Stimulated activated naive B cell treated with anti-CD40 and anti-IgM and Interleukin-4, amounts not matched to agents 10 μg/mL and 1 μg/mL and 100 μg/mL, for 72 hours (primary cell): ENCODE measurements at regions not wholly inside any gene's neighbourhood (a gene's known extent, or its start where the extent isn't known, plus 50 kb on each side); places are given as distances from the start of the nearest gene placed in this dataset.

Experiments
- ATAC-seq, 2 donors: fragments of 150-1000 bp; cut with Tn5 transposase; replicated peaks; 2 replicates each; pipeline ENCODE4 v1.10.0; 2021; ENCODE audit warnings: moderate library complexity in 1 of 2
- DNase-seq: peaks from one replicate; pipeline ENCODE4 v3.0.0; 2021
- H3K27ac Mint-ChIP-seq: one replicate; pipeline ENCODE4 v1.8.0; 2022; ENCODE audit warnings: mild to moderate bottlenecking, mixed read lengths
- H3K27me3 Mint-ChIP-seq, 2 donors: one replicate each; pipeline ENCODE4 v1.8.0; 2022; ENCODE audit warnings: mixed read lengths in 2 of 2
- H3K36me3 Mint-ChIP-seq, 2 donors: one replicate each; pipeline ENCODE4 v1.8.0; 2022; ENCODE audit warnings: mixed read lengths in 2 of 2, mild to moderate bottlenecking in 1 of 2
- H3K4me1 Mint-ChIP-seq, 2 donors: one replicate each; pipeline ENCODE4 v1.8.0; 2022; ENCODE audit warnings: mixed read lengths in 2 of 2, mild to moderate bottlenecking in 1 of 2
- H3K4me3 Mint-ChIP-seq, 2 donors: one replicate each; pipeline ENCODE4 v1.8.0; 2022; ENCODE audit warnings: mild to moderate bottlenecking in 2 of 2, mixed read lengths in 2 of 2, moderate library complexity in 1 of 2
- H3K9me3 Mint-ChIP-seq, 2 donors: one replicate each; pipeline ENCODE4 v1.8.0; 2022; ENCODE audit warnings: mixed read lengths in 2 of 2, mild to moderate bottlenecking in 1 of 2

GRCh38 chr7:46819819-46820218, 762.1 kb downstream of the TNS3 start:
- DNase-seq = no peak
- Mint-ChIP-seq H3K4me3 (no peak overlapping the region), H3K27me3 (no peaks in the 10 kb centered on the region), H3K36me3 (no peaks in the 10 kb centered on the region), H3K9me3 (peaks cover 10 to 13% of the 10 kb centered on the region in 2 donors), H3K27ac (no peak overlapping the region), H3K4me1 (no peaks in the 10 kb centered on the region)
- ATAC-seq = no peak

DNA sequence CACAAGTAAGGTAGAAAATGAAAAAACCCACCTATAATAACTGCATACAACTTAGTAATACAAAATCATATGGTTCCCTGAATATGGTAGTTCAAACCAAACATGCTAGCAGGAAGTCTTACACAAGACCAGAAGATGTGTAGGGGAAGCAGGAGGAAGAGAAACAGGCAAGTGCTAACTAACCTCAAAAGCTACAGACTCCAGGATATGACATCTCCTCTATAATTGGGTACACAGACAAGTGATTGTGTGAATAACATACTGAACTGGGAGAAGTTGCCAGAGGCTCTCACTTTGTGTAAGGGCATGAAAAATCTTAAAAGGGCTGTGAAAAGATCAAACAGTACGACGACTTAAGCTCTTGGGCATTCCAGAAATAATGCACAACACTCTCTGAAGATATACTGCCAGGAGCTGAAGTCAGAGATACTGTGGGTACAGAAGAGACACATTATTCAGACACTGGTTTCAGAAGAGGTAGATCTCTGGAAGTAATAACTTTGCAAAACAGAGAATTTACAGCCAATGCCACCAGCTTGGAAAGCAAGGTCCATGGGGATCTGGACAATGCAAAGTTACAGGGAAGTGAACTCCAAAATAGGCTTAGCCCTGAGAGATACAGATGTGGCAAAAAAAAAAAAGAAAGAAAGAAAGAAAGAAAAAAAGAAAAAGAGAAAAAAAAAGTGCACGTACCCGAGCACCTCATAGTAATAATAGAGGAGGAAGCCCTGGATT, 767.2 kb downstream of the TNS3 start:
- H3K27me3 Mint-ChIP-seq = peaks cover 0 to 7% of the 10 kb centered on the region in 2 donors

GRCh38 chr7:46812101-46812675, 769.7 kb downstream of the TNS3 start:
- no peak for ATAC-seq
- peaks cover 3 to 6% of the 10 kb centered on the region in 2 donors for H3K9me3 Mint-ChIP-seq
- DNase-seq = no peak
- H3K27ac Mint-ChIP-seq = no peak overlapping the region
- H3K36me3 Mint-ChIP-seq = no peaks in the 10 kb centered on the region
- no peak overlapping the region for H3K4me3 Mint-ChIP-seq
- peaks cover 0 to 7% of the 10 kb centered on the region in 2 donors for H3K27me3 Mint-ChIP-seq
- no peaks in the 10 kb centered on the region for H3K4me1 Mint-ChIP-seq

More for the DNA sequence above, 767.2 kb downstream of the TNS3 start:
- H3K36me3 Mint-ChIP-seq = no peaks in the 10 kb centered on the region
- peaks cover 6 to 9% of the 10 kb centered on the region in 2 donors for H3K9me3 Mint-ChIP-seq
- DNase-seq = no peak
- H3K27ac Mint-ChIP-seq = no peak overlapping the region
- ATAC-seq = no peak
- no peak overlapping the region for H3K4me3 Mint-ChIP-seq
- no peaks in the 10 kb centered on the region for H3K4me1 Mint-ChIP-seq

DNA sequence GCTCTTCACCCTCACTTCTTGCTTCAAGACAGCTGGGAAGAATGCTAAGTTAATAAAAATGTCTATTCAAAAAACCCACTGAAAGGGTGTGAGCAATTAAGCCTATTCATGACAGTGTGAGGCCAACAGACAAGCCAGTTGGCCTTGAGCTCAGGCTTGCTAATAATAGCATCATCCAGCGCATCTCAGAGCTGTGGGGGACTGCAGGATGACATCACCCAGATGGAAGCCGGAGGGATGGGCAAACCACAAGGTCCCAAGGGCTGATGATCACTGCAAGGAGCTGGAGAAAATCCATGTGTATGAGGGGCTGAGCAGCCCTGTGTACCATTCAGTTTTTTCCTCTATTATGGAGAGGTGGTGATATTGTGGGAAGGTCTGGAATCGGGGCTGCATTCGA, 770.4 kb downstream of the TNS3 start:
- Mint-ChIP-seq H3K9me3 (peaks cover 3 to 4% of the 10 kb centered on the region in 2 donors), H3K27ac (no peak overlapping the region), H3K4me1 (no peaks in the 10 kb centered on the region), H3K4me3 (no peak overlapping the region), H3K36me3 (no peaks in the 10 kb centered on the region), H3K27me3 (peaks cover 0 to 7% of the 10 kb centered on the region in 2 donors)
- no peak for ATAC-seq
- no peak for DNase-seq

GRCh38 chr7:46810986-46811385, 770.9 kb downstream of the TNS3 start:
- no peaks in the 10 kb centered on the region for H3K36me3 Mint-ChIP-seq
- ATAC-seq (no peak), DNase-seq (no peak)
- H3K9me3 Mint-ChIP-seq = peaks cover 1 to 3% of the 10 kb centered on the region in 2 donors
- H3K27ac Mint-ChIP-seq = no peak overlapping the region
- H3K27me3 Mint-ChIP-seq = peaks cover 0 to 7% of the 10 kb centered on the region in 2 donors
- H3K4me1 Mint-ChIP-seq = no peaks in the 10 kb centered on the region
- H3K4me3 Mint-ChIP-seq = no peak overlapping the region

- Mint-ChIP-seq H3K27me3 (peaks cover 0 to 7% of the 10 kb centered on the region in 2 donors), H3K9me3 (peaks cover under 1 to 2% of the 10 kb centered on the region in 2 donors), H3K36me3 (no peaks in the 10 kb centered on the region), H3K4me1 (no peaks in the 10 kb centered on the region), H3K27ac (no peak overlapping the region), H3K4me3 (no peak overlapping the region)
- ATAC-seq (no peak), DNase-seq (no peak)
Observed at GRCh38 chr7:46809886-46810285, 772.0 kb downstream of the TNS3 start.

- Mint-ChIP-seq H3K36me3 (no peaks in the 10 kb centered on the region), H3K9me3 (no peaks in the 10 kb centered on the region), H3K27me3 (peaks cover 0 to 7% of the 10 kb centered on the region in 2 donors), H3K4me1 (no peaks in the 10 kb centered on the region), H3K27ac (no peak overlapping the region), H3K4me3 (no peak overlapping the region)
- no peak for ATAC-seq
- no peak for DNase-seq
Observed at GRCh38 chr7:46806856-46807255, 775.1 kb downstream of the TNS3 start.

- Mint-ChIP-seq H3K4me3 (no peak overlapping the region), H3K4me1 (no peaks in the 10 kb centered on the region), H3K36me3 (no peaks in the 10 kb centered on the region), H3K27me3 (no peaks in the 10 kb centered on the region), H3K27ac (no peak overlapping the region), H3K9me3 (peaks cover 0 to 4% of the 10 kb centered on the region in 2 donors)
- no peak for ATAC-seq
- DNase-seq = no peak
Observed at GRCh38 chr7:46802479-46802878, 779.4 kb downstream of the TNS3 start.

DNA sequence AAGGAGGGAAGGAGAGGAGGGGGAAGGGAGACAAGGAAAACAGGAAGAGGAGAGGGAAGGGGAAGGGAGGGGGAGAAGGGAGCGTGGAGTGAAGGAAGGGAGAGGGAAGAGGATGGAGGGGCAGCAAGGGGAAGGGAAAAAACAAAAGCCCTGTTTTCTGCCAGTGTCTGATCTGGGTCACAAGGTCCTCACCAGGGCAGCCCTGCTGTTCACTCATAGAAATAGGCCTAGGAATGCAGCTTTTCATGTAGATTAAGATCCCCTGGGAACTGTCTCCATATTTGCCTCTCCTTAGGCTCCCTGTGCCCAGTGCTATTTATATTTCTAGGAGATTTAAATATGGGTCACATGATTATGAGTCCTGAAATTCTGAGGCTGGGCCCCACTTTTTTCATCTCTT, 790.7 kb downstream of the TNS3 start:
- no peaks in the 10 kb centered on the region for H3K36me3 Mint-ChIP-seq
- no peak for DNase-seq
- no peak overlapping the region for H3K27ac Mint-ChIP-seq
- H3K4me1 Mint-ChIP-seq = no peaks in the 10 kb centered on the region
- peaks cover 5% of the 10 kb centered on the region in 2 donors for H3K9me3 Mint-ChIP-seq
- no peaks in the 10 kb centered on the region for H3K27me3 Mint-ChIP-seq
- H3K4me3 Mint-ChIP-seq = no peak overlapping the region
- ATAC-seq = no peak

DNA sequence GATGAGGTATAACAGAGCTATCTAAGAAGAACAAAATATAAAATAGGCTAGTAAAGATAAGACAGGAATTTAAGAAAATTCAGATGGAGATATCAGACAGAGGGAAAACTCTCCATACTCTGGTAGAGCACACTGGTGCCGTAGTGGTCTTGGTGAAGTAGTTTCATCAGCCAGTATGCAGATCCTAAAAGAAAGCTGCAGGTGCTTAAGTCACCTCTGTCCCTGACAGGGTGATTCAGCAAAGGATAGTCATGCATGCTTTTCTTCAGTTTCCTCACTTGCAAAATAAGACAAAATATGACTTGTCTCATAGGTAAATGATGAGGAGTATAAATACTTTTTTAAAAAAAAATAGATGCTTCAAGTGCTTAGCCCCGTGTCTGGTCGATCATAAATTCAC, 794.9 kb downstream of the TNS3 start:
- no peaks in the 10 kb centered on the region for H3K27me3 Mint-ChIP-seq
- no peak for ATAC-seq
- no peaks in the 10 kb centered on the region for H3K36me3 Mint-ChIP-seq
- H3K4me3 Mint-ChIP-seq = no peak overlapping the region
- DNase-seq = no peak
- H3K4me1 Mint-ChIP-seq = no peaks in the 10 kb centered on the region
- peaks cover 0 to 7% of the 10 kb centered on the region in 2 donors for H3K9me3 Mint-ChIP-seq
- no peak overlapping the region for H3K27ac Mint-ChIP-seq

DNA sequence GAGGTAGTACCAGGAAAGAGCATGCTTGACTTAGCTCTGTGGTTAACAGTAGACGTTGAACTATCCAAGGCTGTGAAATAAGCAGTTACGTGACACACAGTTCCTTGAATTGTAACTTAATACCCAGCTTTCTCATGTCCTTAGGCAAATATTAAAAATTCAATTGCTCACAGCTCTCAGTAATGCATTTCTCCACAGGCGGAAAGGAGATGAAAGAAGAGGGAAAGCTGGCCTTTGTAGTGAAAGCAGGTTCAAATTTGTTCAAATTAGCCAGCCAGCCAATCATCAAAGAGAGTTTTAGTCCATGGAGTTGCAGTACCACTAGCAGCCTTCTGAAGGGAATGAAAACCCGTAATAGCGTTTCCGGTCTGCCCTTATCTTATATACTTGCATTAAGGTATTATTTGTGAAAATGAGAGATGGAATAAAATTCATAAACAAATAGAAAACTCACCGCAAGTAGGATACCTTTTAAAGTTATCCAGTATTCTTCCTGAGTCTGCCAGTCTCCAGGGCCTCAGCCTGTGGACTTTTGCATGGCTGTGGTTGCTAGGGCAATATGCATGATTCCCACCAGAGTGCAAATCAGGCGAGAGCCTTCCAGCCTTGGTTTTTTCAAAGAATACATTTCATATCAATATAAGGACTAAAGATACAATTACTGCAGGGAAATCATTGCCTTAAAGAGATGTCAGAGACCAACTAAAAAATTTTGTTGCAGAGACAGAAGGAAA, 795.5 kb downstream of the TNS3 start:
- Mint-ChIP-seq H3K27me3 (peaks cover 0 to 5% of the 10 kb centered on the region in 2 donors), H3K4me3 (no peak overlapping the region), H3K4me1 (no peaks in the 10 kb centered on the region), H3K36me3 (no peaks in the 10 kb centered on the region), H3K9me3 (peaks cover under 1 to 13% of the 10 kb centered on the region in 2 donors), H3K27ac (no peak overlapping the region)
- ATAC-seq (no peak), DNase-seq (no peak)

DNA sequence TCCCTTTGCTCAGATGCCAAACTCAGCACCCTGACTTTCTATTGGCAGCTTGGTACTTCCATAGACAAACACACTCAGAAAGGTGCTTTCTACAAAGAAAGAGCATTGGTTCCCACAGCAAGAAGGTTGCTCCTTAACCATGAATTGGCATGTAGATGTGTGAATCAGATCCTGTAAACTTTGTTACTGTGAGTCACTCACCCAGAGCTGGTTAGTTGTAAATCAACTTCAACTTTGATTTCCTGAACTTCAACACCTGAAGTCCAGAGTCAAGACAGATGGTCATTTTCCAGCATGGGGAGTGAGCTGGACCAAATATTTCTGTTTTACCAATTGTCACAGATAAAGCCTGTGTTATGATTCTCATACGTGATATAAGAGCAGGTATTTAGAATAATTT, 797.2 kb downstream of the TNS3 start:
- H3K27me3 Mint-ChIP-seq = peaks cover 0 to 7% of the 10 kb centered on the region in 2 donors
- DNase-seq = no peak
- H3K27ac Mint-ChIP-seq = no peak overlapping the region
- no peak for ATAC-seq
- no peaks in the 10 kb centered on the region for H3K4me1 Mint-ChIP-seq
- H3K9me3 Mint-ChIP-seq = peaks cover 3 to 19% of the 10 kb centered on the region in 2 donors
- H3K4me3 Mint-ChIP-seq = no peak overlapping the region
- no peaks in the 10 kb centered on the region for H3K36me3 Mint-ChIP-seq

- Mint-ChIP-seq H3K27ac (no peak overlapping the region), H3K27me3 (peaks cover 0 to 16% of the 10 kb centered on the region in 2 donors), H3K4me1 (no peaks in the 10 kb centered on the region), H3K4me3 (no peak overlapping the region), H3K36me3 (no peaks in the 10 kb centered on the region), H3K9me3 (peaks cover 9 to 23% of the 10 kb centered on the region in 2 donors)
- ATAC-seq = no peak
- no peak for DNase-seq
Observed at GRCh38 chr7:46781901-46782439, 799.9 kb downstream of the TNS3 start.

DNA sequence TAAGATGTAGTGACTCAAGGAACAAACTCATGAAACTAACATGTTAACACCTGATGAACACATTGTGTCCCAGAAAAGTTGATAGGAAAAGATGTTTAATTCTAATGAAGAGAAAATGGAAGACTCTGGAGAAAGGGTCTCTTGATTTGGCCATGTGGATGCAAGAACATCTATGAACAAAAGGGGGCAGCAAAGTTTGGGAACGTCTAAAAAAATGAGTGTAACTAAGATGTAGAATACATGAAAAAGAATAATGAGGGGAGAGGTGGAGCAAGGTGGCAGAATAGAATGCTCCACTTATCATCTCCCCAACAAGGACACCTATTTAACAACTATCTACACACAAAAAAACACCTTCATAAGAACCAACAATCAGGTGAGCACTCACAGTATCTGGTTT, 805.1 kb downstream of the TNS3 start:
- H3K36me3 Mint-ChIP-seq = no peaks in the 10 kb centered on the region
- DNase-seq (no peak), ATAC-seq (no peak)
- H3K9me3 Mint-ChIP-seq = peaks cover 9 to 18% of the 10 kb centered on the region in 2 donors
- H3K4me1 Mint-ChIP-seq = no peaks in the 10 kb centered on the region
- no peak overlapping the region for H3K4me3 Mint-ChIP-seq
- H3K27ac Mint-ChIP-seq = no peak overlapping the region
- peaks cover 5 to 22% of the 10 kb centered on the region in 2 donors for H3K27me3 Mint-ChIP-seq
